ENCODE measurements at regions not wholly inside any gene's neighbourhood (a gene's known extent, or its start where the extent isn't known, plus 50 kb on each side); places are given as distances from the start of the nearest gene placed in this dataset.

GRCh38 chr5:158569534-158569933 is 530.2 kb downstream of the EBF1 start:
- H3K9me3 ChIP-seq (ENCODE audit: low read depth) = no peaks in the 10 kb centered on the region
- no peak overlapping the region for H3K4me2 ChIP-seq

DNA sequence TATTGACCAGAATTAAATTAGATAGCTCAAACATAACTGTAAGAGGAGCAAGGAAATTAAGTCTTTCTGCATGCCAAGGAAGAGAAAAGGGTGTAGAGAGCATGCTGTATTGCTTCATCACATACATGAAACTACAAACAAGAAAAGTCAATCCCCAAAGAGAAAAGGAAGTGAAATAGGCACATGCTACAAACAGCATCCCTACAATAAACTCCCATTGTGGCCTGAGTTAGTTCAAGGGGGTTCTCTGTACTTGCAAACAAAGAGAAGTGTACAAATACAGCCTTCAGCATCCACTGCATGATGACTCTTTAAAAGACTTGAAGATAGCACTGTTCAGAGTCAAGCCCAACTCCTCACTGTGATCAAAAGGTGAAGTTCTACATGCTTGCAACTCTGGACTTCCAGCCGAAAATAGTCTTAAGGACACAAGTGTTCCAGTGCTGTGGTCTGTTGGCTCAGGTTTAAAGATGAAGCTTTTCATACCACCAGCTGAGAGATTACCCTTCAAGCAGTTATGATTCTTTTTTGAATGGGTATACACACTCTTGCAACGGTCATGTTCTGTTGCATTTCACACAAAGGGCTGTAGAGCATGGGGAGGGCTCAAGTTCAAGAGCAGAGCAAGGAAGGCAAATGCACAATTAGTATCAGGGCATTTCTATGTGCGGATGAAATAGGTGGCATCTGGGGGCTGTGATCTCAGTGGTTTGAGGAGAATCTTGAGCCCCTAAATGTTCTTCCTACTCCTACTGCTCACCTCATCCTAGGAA is 534.5 kb downstream of the EBF1 start:
- H2AFZ ChIP-seq = no peak overlapping the region
- no peaks in the 10 kb centered on the region for H3K27me3 ChIP-seq
- H3K4me3 ChIP-seq = no peak overlapping the region
- H3K79me2 ChIP-seq = no peaks in the 10 kb centered on the region
- 92% methylated on average over 3 of the region's 3 CpGs for WGBS (ENCODE audit: low lambda C conversion rate, missing lambda C conversion rate)
- no peak for DNase-seq (ENCODE audit: low spot score)
- H3K4me2 ChIP-seq = no peak overlapping the region
- H3K27ac ChIP-seq = no peak overlapping the region
- no peaks in the 10 kb centered on the region for H3K9me2 ChIP-seq (replicated peaks; ENCODE audit: insufficient read depth)
- H3K4me1 ChIP-seq (ENCODE audit: insufficient read depth) = no peaks in the 10 kb centered on the region
- H4K20me1 ChIP-seq (ENCODE audit: insufficient read depth, poor library complexity, severe bottlenecking) = no peaks in the 10 kb centered on the region
- TF ChIP-seq, protein P1, sequence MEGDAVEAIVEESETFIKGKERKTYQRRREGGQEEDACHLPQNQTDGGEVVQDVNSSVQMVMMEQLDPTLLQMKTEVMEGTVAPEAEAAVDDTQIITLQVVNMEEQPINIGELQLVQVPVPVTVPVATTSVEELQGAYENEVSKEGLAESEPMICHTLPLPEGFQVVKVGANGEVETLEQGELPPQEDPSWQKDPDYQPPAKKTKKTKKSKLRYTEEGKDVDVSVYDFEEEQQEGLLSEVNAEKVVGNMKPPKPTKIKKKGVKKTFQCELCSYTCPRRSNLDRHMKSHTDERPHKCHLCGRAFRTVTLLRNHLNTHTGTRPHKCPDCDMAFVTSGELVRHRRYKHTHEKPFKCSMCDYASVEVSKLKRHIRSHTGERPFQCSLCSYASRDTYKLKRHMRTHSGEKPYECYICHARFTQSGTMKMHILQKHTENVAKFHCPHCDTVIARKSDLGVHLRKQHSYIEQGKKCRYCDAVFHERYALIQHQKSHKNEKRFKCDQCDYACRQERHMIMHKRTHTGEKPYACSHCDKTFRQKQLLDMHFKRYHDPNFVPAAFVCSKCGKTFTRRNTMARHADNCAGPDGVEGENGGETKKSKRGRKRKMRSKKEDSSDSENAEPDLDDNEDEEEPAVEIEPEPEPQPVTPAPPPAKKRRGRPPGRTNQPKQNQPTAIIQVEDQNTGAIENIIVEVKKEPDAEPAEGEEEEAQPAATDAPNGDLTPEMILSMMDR (IDR thresholded peaks at IDR 0.05; ENCODE audit: poor library complexity) = no peak
- TF ChIP-seq EZH2 (IDR thresholded peaks at IDR 0.05; ENCODE audit: borderline replicate concordance) = no peak
- TF ChIP-seq EZH2phosphoT487 (IDR thresholded peaks at IDR 0.05; ENCODE audit: low read depth, severe bottlenecking, unreplicated experiment) = no peak
- H3K36me3 ChIP-seq (replicated peaks; ENCODE audit: insufficient read depth, low read depth) = no peaks in the 10 kb centered on the region
- no peaks in the 10 kb centered on the region for H3K9me3 ChIP-seq (ENCODE audit: low read depth)

More at GRCh38 chr5:158569534-158569933, 530.2 kb downstream of the EBF1 start:
- H3K79me2 ChIP-seq = no peaks in the 10 kb centered on the region
- no peaks in the 10 kb centered on the region for H3K27me3 ChIP-seq
- no peak overlapping the region for H3K4me3 ChIP-seq
- H4K20me1 ChIP-seq (ENCODE audit: insufficient read depth, poor library complexity, severe bottlenecking) = no peaks in the 10 kb centered on the region
- no peaks in the 10 kb centered on the region for H3K36me3 ChIP-seq (replicated peaks; ENCODE audit: insufficient read depth, low read depth)
- DNase-seq (ENCODE audit: low spot score) = no peak
- WGBS (ENCODE audit: low lambda C conversion rate, missing lambda C conversion rate) = 71% methylated on average over 4 of the region's 4 CpGs
- H3K27ac ChIP-seq = no peak overlapping the region
- TF ChIP-seq, protein P1 (IDR thresholded peaks at IDR 0.05; ENCODE audit: poor library complexity) = no peak
- H3K4me1 ChIP-seq (ENCODE audit: insufficient read depth) = no peaks in the 10 kb centered on the region
- H3K9me2 ChIP-seq (replicated peaks; ENCODE audit: insufficient read depth) = no peaks in the 10 kb centered on the region
- H2AFZ ChIP-seq = no peak overlapping the region

DNA sequence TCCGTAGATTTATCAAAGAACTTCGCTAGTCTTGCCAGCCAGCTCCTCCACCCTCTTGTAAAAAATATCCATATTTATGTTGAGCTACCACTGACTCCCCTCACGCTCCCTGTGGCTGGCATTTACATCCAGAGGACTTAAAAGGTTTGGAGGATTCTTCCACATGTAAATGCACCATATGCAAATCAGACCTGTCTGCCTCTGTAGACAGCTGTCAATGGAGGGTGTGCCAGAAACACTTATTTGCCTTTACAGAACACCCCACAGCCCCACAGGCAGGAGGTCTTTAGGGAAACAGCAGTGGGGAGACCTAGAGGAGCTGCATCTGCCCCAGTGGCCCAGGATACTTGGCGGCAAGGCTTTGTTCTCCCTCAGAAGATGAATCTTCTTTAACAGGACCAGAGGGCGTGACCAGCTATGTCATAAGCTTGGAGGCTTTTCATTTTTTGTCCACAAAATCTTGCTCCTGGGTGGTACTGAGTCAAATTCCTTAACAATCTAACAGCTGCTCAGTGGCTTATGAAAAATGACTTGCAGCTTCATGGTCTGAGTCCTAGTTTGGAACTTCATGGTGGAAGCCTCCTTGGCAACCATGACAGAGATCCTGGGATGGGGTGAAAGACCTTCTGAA is 535.8 kb downstream of the EBF1 start:
- Histone ChIP-seq H3K9me3 (ENCODE audit: low read depth) (no peaks in the 10 kb centered on the region), H3K9me2 (replicated peaks; ENCODE audit: insufficient read depth) (no peaks in the 10 kb centered on the region), H3K36me3 (replicated peaks; ENCODE audit: insufficient read depth, low read depth) (no peaks in the 10 kb centered on the region), H3K4me1 (ENCODE audit: insufficient read depth) (no peaks in the 10 kb centered on the region), H3K4me3 (no peak overlapping the region), H2AFZ (no peak overlapping the region), H3K27ac (no peak overlapping the region), H4K20me1 (ENCODE audit: insufficient read depth, poor library complexity, severe bottlenecking) (no peaks in the 10 kb centered on the region), H3K27me3 (no peaks in the 10 kb centered on the region), H3K79me2 (no peaks in the 10 kb centered on the region), H3K4me2 (no peak overlapping the region)
- TF ChIP-seq EZH2 (IDR thresholded peaks at IDR 0.05; ENCODE audit: borderline replicate concordance) = no peak
- TF ChIP-seq, protein P1 (IDR thresholded peaks at IDR 0.05; ENCODE audit: poor library complexity) = no peak
- no peak for TF ChIP-seq EZH2phosphoT487 (IDR thresholded peaks at IDR 0.05; ENCODE audit: low read depth, severe bottlenecking, unreplicated experiment)
- DNase-seq (ENCODE audit: low spot score) = no peak
- WGBS (ENCODE audit: low lambda C conversion rate, missing lambda C conversion rate) = 92% methylated on average over 5 of the region's 5 CpGs
